GM12872 (cell line): ENCODE measurements at regions not wholly inside any gene's neighbourhood (a gene's known extent, or its start where the extent isn't known, plus 50 kb on each side); places are given as distances from the start of the nearest gene placed in this dataset.

ENCODE experiments used
- CTCF ChIP-seq: IDR thresholded peaks from 3 replicates; pipeline ENCODE4 v1.5.1; 2011; ENCODE audit warnings: low read depth, mild to moderate bottlenecking, low read length, moderate library complexity; ENCODE audit not compliant: insufficient read depth

DNA sequence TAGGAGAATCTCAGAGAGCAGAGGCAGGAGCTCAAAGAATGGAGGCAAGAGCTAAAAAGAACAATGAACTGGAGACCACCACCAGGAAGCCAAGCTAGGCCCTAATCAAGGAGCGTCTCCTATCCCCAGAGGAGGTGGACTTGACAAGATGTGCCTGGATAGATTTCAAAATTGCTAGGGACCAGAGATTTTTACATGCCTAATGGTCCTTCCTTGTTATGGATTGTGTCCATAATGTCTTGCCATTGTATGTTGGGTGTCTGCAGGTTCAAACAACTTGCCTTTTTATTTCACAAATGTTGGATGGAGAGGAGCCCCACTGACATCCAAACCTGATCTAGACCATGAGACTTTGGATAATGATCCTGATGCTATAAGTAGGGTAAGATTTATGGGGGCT is 88.2 kb upstream of the TP53I11 start:
- no peak for TF ChIP-seq CTCF

DNA sequence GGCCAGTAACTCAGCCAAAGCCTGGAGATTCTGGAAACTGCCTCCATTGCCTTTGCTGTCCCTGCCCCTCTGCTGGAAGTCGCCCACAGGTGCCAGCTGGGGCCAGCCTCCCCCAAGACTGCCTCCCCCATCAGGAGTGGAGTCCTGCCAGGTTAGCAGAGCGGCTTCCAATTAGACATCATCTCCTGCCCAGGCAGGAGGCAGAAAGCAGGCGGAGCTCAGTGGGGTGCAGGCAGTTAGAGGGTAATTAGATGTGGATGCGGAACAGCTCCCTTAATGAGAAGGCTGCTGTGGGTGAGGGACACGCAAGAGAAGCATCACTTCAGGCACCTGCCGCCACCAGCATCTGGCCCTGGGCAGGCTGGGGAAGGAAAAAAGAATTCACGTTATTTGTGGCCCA is 90.9 kb upstream of the TP53I11 start:
- no peak for TF ChIP-seq CTCF

- no peak for TF ChIP-seq CTCF
These were observed 91.9 kb upstream of the TP53I11 start for GRCh38 chr11:45042560-45042959.

DNA sequence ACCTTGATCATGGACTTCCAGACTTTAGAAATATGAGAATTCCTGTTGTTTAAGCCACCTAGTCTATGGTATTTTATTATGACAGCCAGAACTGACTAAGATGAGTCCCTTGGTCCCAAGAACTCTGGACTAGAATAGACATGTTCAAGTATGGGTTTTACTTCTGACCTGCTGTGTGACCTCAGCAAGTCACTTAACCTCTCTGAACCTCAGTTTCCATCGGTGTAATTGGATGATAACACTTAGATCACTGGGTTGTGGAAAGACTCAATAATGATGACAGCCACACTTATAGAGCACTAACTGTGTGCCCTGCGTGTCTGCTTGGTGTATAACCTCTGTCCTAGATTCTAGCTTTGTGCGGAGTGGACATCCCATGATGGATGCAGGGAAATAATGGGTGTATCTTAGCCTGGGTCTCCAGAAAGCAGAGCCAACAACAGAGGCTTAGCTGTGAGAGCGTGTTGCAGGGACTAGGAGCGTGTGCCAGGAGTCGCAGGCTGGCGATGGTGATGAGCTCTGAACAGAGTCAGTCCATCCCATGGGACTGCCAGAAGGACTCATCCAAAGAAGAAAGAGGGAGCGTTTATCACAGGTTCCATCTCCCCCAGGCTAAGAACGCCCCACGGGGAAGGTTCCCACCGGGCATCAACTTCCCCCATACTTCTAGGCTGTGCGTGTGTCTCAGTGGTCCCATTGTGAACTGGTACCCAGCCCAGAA is 93.2 kb upstream of the TP53I11 start:
- no peak for TF ChIP-seq CTCF

- TF ChIP-seq CTCF = no peak
These were observed 95.2 kb upstream of the TP53I11 start for GRCh38 chr11:45045683-45046471.

DNA sequence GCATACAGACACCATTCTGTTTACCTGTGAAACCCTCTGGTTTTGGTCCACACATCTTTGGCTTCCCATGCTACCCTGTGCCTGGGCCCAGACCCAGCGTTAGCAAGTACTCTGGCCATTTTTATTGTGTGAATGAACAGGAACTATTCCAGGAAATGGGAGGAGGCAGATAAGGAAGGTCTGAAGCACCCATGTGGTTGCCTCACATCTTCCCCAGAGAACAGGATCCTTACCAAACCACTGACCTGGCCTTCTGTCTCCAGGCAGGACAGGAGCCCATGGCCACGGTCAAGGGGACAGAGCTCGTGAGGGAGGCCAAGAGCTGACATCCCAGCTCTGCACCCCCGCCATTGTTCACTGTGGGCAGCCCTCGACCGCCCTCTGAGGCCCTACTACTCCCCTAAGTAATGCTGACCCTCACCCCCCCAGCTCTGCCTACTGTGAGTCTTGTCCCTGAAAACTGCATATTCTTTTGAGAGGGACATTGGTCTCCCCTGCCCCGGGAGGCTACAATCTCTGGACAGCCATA is 97.7 kb upstream of the TP53I11 start:
- TF ChIP-seq CTCF = no peak

DNA sequence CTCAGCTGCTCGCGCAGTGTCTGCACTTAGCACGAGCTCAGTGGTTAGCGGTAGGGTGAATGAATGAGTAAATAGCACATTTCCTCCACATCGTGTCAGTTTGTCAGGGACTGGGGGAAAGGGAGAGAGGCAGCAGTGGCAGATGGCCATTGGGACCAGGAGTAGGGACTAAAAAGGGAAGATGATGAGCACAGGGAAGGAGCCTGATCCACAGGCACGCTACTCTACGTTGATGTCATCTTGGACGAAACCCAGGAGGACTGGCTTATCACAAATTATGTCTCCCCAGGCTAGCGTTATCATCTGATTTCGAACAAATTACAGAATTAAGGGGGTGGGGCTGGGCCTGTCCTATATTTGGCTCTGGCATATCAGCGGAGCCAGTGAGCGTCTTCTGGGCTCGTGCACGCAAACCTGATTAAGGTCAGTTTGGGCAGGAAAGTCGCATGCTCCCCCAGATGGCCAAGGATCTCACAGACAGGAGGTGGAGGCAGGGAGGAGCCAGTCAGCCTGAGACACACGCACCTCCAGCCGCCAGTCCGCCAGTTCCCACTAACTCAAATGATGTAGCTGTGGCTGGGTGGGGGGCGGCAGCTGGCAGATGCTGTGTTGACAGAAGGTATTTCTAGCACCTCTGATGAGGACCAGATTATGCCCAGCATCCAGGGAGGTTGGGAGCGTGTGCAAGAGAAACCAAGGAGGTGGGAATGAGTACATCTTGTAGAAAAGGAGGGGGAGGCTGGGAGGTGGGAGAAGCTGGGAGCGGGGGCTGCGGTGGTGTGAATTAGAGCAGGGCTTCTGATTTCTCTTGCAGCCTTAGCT is 97.4 kb upstream of the PRDM11 start:
- no peak for TF ChIP-seq CTCF
